ENCODE measurements at regions not wholly inside any gene's neighbourhood (a gene's known extent, or its start where the extent isn't known, plus 50 kb on each side); places are given as distances from the start of the nearest gene placed in this dataset.
"Not testable (repeated sequence)": the region's sequence is repeated elsewhere in the genome, so short reads cannot be mapped to it uniquely, and the experiment has no call there.

DNA sequence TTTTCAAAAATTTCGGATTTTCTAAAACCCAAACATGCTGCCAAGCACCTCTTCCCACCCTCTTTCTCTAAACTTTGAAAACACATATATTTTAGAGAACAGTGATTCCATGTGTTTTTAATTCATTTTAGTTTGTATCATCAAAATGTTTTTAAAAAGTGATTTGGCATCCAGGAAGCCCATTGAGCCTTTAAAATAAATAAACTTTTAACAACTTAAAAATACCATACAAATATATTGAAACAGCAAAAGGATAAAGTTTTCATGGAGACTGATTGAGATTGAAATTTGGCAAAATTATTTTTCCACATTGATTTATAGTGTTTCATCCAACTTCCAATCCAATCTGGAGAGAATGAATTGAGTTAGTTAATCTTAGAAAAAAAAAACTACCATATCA, 374.7 kb downstream of the CD109 start:
- DNase-seq, result no peak

DNA sequence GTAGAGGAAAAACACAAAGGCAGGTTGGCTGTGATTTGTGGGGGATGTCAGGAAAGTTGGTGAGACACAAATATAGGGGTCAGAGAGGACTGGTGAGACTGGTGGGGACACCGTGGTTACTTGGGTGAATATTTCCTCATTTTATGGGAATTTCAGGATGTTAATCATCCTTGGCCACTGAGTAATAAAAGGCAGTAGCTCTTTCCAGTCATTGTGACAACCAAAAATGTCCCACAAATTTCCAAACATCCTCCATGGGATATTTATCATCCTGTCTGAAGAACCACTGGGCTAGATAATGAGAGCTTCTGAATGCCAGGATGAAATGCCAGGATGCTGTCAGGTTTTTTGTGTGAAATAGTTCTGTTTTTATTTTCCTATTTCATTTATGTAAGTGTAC, 374.1 kb downstream of the CD109 start:
- DNase-seq, result no peak

DNA sequence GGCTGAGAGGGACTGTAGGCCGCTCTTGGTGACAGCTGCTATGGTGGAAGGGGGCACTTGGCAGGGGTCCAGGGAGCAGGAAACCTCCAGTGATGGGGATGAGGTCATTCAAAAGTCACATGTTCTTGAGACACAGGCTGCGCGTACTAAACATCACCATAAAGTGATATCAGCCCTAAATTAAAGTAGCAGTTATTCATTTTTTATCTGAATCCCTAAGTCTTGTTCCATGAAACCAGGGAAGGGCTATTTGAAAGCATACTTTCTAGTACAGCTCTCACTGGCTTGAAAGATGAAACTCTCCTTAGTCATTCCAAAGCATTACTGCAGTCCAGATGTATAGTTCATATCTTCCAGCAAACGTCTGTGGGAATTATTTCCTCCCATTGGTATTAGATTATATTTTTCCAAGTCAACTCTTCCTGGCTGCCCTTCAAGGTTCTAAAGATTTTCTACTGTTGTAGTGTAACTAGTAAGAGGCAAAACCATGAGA, 373.1 kb downstream of the CD109 start:
- DNase-seq, result no peak

DNA sequence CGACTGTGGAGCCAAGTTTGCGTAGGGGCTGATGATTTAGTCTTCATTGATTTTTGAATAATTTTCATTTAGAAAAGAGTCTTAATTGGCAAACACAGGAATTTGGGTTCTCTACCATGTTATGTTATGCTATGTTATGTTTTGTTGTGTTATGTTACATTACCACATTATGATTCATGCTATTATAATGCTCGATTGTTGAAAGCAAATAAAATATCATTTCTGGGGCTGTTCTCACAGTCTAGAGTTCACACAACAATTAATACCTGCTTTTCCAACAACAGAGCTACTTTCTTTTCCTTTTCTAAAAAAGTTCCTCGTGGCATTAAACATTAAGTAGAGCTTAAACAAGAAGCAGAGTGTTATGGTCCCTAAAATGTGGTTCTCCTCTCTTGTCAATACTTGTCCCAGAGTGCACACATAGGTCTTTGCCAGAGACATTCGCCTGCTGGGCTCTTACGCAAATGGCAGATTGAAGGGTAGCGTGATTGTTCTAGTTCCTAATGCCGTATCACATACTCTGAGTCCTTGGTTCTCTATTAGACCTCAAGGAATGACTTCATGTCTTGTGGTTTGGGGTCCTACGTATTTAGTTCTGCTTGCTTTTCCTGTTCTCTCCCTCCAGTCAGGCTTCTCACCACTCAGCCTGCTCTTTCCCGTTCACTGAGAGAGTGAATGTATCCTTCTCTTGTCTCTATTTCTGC, 370.3 kb downstream of the CD109 start:
- no peak for DNase-seq

DNA sequence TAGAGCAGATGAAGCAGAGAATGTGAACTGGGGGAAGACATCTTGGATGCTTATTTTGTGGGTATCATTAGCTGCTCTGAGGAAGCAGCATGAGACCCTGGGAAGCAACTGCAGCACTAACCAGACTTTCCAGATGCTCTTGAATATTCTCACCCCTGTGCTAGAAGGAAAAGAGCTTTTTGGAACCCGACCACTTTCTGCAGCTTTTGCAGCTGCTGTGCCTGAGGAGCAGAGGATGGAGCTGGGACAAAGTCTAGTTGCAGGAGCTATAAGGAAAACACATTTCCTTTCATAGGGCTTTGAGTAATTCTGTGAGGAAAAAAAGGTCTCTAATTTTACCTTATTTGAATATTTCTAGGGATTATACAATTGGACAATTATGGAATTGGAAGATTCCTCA, 369.7 kb downstream of the CD109 start:
- DNase-seq, result no peak

DNA sequence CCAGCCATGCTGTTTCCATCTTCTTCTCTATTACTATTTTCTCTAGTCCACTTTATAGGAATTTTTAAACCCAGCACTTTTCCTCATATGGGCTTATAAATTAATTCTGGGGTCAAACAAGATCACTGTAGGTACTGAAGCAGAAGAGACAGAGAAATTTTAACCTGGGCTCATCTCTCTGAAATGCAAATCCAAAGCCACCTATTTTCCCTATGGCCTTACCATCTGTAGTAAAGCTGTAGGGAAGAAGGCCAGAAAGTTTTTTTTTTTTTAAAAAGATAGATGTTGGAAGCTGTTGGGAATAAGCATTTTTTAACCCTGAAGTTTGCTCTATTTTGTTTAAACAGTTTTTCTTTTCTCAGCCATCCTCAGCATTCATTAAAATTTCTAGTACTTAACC, 367.4 kb downstream of the CD109 start:
- DNase-seq, result no peak

DNA sequence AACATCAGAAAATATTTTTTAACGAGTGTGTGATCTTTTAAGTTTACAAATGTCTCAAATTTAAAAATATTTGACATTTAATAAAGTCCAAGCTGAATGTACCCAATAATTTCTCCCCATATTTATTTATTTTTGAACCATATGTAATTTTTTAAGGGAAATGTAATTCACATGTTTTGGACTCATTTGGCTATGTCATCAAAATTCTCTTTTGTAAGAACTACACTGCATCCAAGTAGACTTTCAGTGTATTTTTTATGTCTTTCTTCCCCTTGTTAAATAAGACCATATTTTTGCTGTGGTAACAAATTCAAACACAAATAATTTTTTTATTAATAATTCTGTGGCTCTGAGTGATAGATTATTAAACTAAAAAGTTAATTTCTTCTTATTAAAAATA, 365.2 kb downstream of the CD109 start:
- DNase-seq, result no peak

DNA sequence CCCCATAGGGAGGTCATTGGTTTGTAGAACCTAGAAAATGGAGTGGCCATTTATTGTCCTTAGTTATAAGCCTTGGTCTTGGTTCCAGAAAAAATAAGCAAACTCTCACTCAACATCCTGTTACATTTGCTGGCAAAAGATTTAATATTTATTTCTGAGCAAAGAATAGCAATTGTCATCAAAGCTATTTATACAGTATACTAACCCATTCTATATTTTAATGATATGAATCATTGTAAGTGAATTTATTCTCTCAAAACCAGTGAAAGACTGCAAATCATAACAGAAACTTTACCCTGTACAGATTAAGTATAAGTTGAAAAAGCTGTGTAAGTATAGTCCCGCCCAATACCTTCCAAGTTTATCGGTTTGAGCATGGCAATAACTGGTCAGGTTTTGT, 364.4 kb downstream of the CD109 start:
- no peak for DNase-seq

DNA sequence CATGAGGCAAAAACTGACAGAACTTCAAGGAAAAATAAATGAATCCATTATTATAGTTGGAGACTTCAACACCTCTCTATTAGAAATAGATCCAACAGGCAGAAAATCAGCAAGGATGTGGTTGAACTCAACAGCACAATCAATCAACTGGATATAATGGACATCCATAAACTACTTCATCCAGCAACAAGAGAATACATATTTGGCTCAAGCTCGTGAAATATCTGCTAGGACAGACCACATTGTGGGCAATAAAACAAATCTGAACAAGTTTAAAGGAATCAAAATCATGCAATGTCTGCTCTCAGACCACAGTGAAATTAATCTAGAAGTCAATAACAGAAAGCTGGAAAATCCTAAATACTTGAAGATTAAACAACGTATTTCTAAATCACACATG, 362.6 kb downstream of the CD109 start:
- no peak for DNase-seq

DNA sequence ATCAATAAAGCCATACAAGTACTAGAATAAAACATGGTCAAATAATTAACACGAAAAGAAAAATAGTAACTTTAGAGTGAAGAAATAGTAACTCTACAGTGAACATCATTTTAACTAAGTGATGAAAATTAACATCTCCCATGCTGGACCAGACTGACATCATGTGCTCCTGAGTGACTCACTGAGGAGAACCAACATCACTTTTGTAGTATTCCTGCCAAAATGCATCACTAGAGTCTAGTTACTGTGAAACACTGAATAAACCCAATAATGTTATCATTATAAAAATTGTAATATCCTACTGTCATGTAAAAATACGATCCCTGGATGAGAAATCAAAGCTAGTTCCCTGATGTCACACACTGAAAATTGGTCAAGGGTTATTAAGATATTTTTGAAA, 361.3 kb downstream of the CD109 start:
- DNase-seq, result no peak

DNA sequence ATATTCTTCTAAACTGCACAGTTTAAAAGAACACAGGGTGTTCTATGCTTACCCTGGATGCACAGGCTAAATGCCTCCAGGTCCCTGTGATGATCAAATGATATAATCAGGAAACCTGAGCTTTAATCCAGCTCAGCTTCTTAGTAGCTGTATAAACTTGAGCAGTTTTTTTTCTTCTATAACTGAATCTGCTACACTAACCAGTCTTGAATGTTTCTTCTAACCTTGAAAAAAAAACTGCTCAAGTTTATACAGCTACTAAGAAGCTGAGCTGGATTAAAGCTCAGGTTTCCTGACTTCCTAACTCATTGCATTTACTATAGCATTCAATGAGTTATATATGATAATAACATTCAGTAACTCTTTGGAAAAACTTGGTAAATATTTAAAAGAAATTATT, 358.2 kb downstream of the CD109 start:
- DNase-seq, result no peak

DNA sequence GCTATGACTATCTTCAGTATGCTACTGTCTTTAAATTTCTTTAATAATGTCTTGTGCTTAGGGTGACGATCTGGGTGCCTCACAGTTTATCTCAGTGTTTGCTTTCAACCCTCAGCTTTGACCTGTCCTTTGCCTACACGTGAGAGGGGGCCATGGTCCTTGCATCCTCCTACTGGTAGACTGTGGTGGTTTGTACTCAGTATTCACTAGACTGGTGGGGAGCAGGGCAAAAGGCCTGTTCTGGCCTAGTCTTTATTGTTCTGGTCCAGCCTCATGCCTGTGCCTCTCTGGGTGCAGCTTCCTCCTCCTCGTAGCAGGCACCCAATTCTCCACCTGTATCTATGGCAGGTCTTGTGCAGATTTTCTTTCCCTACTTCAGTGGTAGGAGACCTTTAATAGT, 354.9 kb downstream of the CD109 start:
- no peak for DNase-seq

DNA sequence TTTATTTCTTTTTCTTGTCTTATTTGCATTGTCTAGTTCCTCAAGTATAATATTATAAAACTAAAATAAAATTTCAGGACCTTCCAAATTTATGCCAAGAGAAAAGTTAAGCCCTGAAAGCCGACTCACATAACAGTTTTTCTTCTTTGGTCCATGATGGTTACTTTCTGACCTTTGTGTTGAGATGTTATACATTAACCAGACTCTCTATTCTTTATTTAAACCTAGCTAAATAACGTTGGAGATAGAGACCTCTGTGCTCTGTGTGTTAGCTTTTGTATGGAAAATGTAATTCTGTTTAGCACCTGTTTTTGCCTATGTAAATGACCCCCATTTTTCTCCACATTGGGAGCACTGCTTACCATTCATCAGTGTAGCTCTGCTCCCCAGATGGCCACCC, 352.4 kb downstream of the CD109 start:
- no peak for DNase-seq

DNA sequence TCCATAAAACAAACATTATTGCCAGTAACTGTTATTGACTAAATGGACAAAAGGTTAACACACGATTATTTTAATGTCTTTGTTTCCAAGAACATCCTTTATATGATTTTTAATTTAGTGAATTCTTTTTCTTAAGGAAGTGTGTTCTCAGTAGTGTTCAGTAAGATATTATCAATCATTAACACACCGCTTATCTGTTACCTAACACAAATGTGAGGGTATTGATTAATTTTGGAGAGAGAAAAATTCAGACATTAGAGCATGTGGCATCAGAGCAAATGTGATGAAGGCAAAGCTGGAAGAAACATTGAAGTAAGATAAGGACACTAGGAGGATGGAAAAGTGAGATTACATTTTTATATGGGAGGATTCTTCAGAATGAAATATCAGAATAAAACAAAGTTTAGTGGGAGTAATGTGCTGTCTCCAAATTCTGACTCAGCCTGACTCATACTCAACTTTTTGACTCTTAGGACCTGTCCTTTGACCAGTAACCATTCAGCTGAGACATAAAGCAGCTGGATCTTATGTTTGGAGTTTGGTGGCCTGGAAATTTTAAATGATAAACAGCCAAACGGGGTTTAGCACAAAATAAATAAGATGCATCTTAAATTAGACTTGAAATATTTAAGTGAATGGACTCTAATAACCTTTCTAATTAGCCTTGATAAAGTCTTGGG, 348.6 kb downstream of the CD109 start:
- DNase-seq, result no peak

DNA sequence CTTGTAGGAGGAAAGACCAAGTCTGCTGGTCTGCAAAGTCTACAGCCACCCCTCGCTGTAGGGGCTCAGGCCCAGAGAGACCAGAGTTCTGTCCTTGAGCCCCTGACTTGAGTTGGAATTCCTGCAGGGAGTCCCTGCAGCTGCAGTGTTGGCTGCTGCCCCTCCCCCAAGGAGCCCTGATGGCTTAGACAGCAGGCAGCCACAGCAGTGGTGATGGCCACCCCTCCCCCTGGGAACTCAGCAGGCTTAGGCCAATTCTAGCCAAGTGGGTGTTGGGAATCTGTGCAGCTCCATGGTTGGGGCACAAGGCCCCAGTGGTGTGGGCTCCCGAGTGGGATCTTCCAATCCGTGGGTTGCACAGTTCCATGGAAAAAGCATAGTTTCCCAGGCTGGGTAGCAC, 345.4 kb downstream of the CD109 start:
- no peak for DNase-seq

DNA sequence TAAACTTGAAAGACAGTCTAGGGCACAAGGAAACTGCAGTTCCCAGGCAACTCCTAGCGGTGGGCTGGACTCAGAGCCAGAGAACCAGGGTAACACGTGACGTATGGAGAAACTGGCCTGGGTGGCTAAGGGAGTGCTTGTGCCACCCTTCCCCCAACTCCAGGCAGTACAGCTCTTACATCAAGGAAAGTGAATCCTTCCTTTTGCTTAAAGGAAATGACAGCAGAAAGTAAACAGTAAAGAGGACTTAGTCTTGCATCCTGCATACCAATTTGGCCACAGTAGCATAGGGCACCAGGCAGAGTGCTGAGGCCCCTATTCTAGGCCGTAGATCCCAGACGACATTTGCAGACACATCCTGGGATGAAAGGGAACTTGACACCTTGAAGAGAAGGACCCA, 322.8 kb downstream of the CD109 start:
- no peak for DNase-seq

DNA sequence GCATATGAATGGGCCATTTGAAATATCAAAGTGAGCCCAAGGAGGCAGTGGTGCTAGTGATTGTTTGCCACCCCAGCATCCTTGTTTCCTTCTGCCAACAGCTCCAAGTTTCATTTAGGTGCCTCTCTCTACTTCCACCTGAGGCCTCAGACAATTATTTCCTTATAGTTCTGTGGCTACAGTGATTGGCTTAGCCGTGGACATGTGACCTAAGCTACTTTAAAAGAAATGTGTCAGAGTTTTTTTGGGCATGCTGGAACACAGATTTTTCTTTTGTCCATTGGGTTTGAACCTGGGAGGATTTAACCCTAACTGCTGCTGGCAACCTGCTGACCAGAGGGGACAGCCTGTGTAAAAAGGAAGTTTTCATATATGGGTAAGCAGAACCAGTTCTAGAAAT, 319.4 kb downstream of the CD109 start:
- DNase-seq, result no peak

DNA sequence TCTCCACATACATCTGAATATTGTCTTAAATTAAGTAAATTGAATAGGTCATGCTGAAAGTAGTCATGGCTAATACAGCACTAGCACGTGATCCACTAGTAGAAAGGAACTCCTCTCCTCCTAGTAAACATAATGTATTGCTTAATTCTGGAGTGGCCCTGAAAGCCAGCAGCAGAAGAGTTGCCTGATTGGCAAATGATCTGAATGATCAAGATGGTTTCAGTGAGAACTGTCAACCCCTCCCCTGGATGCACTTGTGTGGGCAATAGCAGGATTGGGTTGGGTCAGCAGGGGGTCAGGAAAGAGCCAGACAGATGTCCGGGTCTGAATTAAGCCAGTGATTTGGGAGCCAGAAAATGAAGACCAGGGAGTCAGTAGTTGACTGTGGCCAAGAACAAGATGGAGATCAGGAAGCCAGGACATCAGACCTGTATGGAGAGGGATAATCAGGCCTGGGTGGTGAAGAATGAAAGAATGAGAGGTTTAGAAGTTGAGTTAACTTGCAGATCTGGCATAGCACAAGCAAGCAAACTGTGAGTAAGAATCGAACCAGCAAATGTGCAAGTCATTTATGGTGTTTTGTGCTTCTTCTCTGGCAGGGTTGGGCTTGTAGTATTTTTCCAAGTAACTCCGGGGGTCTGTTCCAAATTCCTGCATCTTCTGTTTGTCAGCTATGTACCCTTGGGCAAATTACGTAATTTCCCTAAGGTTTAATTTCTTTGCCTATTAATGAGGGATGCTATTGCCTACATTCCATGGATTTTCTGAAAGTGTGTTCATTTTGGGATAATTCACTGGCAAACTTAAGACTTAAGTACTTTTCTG, 304.9 kb downstream of the CD109 start:
- DNase-seq, result no peak

DNA sequence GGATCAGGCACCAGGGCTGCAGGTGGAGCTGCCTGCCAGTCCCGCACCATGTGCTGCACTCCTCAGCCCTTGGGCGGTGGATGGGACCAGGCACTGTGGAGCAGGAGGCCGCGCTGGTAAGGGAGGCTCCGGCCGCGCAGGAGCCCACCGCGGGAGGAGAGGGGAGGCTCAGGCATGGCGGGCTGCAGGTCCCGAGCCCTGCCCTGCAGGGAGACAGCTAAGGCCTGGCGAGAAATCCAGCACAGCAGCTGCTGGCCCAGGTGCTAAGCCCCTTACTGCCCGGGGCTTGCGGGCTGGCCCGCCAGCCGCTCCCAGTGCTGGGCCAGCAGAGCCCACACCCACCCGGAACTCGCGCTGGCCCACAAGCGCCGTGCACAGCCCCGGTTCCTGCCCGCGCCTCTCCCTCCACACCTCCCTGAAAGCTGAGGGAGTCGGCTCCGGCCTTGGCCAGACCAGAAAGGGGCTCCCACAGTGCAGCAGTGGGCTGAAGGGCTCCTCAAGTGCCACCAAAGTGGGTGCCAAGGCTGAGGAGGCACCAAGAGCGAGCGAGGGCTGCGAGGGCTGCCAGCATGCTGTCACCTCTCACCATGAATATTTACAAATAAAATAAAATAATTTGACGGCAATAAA, 294.7 kb downstream of the CD109 start:
- not testable (repeated sequence) for DNase-seq

DNA sequence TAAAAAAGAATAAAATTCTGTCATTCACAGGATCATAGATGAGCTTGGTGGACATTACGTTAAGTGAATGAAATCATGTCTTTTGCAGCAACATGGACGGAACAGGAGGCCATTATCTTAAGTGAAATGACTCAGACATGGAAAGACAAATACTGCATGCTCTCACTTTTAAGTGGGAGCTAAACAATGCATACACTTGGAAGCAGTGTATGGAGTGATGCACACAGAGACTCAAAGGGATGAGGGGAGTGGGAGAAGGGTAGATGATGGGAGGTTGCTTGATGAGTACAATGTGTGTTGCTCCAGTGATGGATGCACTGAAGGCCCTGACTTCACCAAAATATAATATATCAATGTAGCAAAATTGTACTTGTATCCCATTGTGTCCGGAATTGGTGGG, 293.4 kb downstream of the CD109 start:
- DNase-seq, result no peak

DNA sequence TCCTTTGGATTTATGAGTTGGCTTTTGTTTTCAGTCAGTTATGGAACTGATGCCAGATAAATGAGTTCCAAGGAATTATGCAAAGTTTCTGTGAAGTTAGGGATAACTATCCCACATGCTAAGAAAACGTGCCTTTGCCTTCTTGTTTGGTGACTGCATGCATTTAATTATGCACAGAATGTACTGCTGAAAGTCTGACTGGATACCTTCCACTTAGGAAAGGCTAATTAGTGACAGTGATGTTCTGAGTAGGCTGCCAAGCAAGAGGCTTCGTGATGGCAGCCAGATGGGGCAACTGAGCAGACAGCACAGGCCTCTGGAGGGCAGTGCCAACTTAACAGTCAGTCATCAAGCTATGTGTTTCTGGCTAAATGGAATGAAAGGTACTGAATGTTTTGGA, 289.9 kb downstream of the CD109 start:
- DNase-seq, result no peak

DNA sequence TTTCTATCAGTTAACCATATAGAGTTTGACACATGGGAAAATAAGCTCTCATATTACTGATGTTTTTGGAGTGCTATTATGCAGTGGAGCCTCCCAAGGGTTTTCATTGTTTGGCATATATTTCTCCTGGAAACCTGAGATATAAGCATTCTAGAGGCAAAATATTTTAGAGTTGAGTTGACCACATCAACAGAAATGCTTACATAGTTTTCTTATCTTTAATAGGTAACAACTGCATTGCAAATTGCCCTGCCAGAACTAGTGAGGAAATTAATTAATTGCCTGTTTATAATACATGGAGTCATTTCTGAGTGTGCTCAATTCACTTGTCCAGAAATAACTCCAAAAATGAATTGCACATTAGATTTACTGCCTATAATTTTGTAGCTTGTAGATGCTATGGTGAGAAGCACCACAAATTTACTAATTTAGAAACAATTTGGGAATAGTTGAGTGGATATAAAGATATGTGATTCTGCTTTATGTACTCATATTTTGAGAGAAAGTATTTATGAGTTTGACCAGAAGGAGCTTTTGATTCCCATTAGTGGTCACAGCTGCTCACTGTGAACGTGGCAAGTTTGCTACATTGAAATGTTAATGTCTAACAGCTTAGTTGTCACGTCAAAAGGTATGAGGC, 288.7 kb downstream of the CD109 start:
- no peak for DNase-seq

DNA sequence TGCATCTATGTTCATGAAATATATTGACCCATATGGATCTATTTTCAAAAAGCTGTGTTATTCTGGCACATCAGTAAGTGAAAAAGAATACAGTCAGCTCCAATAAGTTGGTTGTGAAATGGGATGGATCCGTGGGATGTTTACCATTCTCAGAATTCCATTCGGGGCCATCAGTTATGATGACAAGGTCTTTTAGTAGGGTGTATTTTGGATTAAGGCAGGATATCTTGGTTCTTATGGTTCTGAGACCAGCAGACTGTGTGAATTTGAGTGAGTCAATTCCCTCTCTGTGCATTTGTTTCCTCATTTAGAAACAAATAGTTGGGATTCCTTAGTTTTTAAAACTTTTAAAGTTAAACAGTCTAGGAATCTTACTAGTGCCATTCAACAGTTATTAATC, 287.4 kb downstream of the CD109 start:
- no peak for DNase-seq

Measured in inflammatory macrophage treated with lipopolysaccharide for 1 hour (primary cell).